Vagina (tissue), 2 donors: ENCODE measurements at regions not wholly inside any gene's neighbourhood (a gene's known extent, or its start where the extent isn't known, plus 50 kb on each side); places are given as distances from the start of the nearest gene placed in this dataset.

Source experiments
- DNase-seq, 2 donors: peaks; one replicate each; pipeline ENCODE4 v3.0.0-alpha.2; 2017; ENCODE audit errors: extremely low spot score in 2 of 2
- H3K27ac ChIP-seq: fragments of 200-600 bp; sonication (generic); one replicate; pipeline ENCODE4 v1.5.1; 2019
- H3K27me3 ChIP-seq: fragments of 200-600 bp; sonication (generic); one replicate; pipeline ENCODE4 v1.5.1; 2019
- H3K36me3 ChIP-seq, 2 donors: fragments of 200-600 bp; sonication (generic); one replicate each; pipeline ENCODE4 v1.5.1; 2017 to 2019
- H3K4me1 ChIP-seq: fragments of 200-600 bp; sonication (generic); one replicate; pipeline ENCODE4 v1.5.1; 2019
- H3K4me3 ChIP-seq, 2 donors: fragments of 200-600 bp; sonication (generic); 1 replicate in 1 of 2; 2 replicates in 1 of 2; pipeline ENCODE4 v1.5.1; 2016 to 2019
- H3K9me3 ChIP-seq: fragments of 200-600 bp; sonication (generic); one replicate; pipeline ENCODE4 v1.5.1; 2019
- POLR2A ChIP-seq, 2 donors: fragments of 450-650 bp; IDR thresholded peaks; one replicate each; pipeline ENCODE4 v1.6.1; 2017; ENCODE audit warnings: antibody characterized with exemption in 2 of 2, mild to moderate bottlenecking in 2 of 2, moderate library complexity in 2 of 2
- POLR2AphosphoS5 ChIP-seq, 2 donors: sonication (generic); formaldehyde crosslinking; IDR thresholded peaks; one replicate each; pipeline ENCODE4 v1.9.0; 2017; ENCODE audit warnings: antibody characterized with exemption in 2 of 2, mild to moderate bottlenecking in 2 of 2, low read depth in 1 of 2; ENCODE audit not compliant: insufficient read depth in 1 of 2
- intact Hi-C: fragments of 100-400 bp; cut with DNase I; formaldehyde crosslinking; loops from one replicate; pipeline ENCODE4 v1.15.1; 2023
- TF ChIP-seq, protein P1 (sequence below), 3 experiments: fragments of 450-650 bp in 2 of 3; fragments of 200-600 bp in 1 of 3; sonication (generic) in 1 of 3; IDR thresholded peaks; one replicate each; pipeline ENCODE4 v1.5.1; 2017 to 2019; ENCODE audit warnings: antibody characterized with exemption in 3 of 3, mild to moderate bottlenecking in 2 of 3, moderate library complexity in 2 of 3

DNA sequence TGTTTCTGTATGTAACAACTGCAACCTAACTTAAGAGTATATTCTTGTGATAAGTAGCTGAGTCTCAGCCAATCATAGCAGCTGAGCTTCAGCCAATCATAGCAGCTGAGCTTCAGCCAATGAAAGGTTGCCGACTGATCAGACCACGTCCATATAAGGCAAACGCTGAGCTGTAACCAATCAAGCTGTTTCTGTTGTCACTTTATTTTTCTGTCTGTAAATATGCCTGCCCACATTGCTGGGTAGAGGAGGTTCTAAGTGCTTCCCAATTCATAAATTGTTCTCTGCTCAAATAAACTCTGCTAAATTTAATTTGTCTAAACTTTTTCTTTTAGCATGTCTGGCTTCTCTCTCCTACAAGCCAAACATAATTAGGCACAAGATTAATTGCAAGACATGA is 231.5 kb upstream of the TCF4 start:
- Histone ChIP-seq H3K27me3 (no peaks in the 10 kb centered on the region), H3K9me3 (no peaks in the 10 kb centered on the region), H3K4me3 (no peak overlapping the region), H3K36me3 (no peaks in the 10 kb centered on the region), H3K27ac (no peak overlapping the region), H3K4me1 (no peaks in the 10 kb centered on the region)
- no peak for DNase-seq
- intact Hi-C loops = no loop called here
- TF ChIP-seq POLR2AphosphoS5 (IDR thresholded peaks at IDR 0.05; ENCODE audit: insufficient read depth in 1 of 2, low read depth in 1 of 2) (no peak), POLR2A (IDR thresholded peaks at IDR 0.05) (no peak)
- TF ChIP-seq, protein P1, sequence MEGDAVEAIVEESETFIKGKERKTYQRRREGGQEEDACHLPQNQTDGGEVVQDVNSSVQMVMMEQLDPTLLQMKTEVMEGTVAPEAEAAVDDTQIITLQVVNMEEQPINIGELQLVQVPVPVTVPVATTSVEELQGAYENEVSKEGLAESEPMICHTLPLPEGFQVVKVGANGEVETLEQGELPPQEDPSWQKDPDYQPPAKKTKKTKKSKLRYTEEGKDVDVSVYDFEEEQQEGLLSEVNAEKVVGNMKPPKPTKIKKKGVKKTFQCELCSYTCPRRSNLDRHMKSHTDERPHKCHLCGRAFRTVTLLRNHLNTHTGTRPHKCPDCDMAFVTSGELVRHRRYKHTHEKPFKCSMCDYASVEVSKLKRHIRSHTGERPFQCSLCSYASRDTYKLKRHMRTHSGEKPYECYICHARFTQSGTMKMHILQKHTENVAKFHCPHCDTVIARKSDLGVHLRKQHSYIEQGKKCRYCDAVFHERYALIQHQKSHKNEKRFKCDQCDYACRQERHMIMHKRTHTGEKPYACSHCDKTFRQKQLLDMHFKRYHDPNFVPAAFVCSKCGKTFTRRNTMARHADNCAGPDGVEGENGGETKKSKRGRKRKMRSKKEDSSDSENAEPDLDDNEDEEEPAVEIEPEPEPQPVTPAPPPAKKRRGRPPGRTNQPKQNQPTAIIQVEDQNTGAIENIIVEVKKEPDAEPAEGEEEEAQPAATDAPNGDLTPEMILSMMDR (IDR thresholded peaks at IDR 0.05) = no peak

DNA sequence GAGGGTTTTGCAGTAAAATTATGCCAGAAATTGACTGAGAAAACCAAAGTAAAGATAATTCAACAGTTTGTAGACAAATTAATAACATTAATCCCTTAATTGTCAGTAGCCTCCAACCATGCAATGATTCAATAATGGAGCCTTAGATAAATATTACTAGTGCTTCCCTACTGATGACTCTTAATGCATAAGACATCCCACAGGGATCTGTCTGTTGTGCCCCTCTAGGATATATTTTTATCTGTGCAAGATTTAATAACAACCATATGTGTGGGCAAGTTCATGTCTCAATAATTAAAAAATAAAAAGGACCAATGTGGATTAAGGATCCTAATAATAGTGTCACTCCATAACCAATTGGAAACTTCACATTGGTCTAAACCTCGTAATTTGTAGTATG is 230.3 kb upstream of the TCF4 start:
- TF ChIP-seq, protein P1 (IDR thresholded peaks at IDR 0.05) = no peak
- no peak for DNase-seq
- no peaks in the 10 kb centered on the region for H3K9me3 ChIP-seq
- no peaks in the 10 kb centered on the region for H3K27me3 ChIP-seq
- H3K4me1 ChIP-seq = no peaks in the 10 kb centered on the region
- no peaks in the 10 kb centered on the region for H3K36me3 ChIP-seq
- intact Hi-C loops = no loop called here
- H3K27ac ChIP-seq = no peak overlapping the region
- H3K4me3 ChIP-seq = no peak overlapping the region

DNA sequence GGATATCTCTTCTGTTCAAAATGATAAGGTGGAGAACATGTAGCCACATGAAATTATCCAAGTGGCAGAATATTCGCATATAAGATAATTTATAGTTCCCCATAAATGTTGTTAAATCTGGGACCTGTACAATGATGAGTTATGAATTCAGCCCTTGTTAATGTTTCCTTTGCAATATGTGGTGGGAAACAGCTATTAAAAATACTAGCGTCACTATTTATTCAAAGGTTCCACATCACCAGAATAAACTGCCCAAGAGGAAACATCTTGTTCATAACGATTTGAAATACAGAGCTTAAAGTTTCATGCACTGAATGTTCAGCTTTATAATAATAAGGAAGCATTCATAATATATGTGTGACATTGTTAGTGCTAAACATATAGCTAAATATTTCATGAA is 223.9 kb upstream of the TCF4 start:
- TF ChIP-seq, protein P1 (IDR thresholded peaks at IDR 0.05) = no peak
- TF ChIP-seq POLR2AphosphoS5 (IDR thresholded peaks at IDR 0.05; ENCODE audit: insufficient read depth in 1 of 2, low read depth in 1 of 2) (no peak), POLR2A (IDR thresholded peaks at IDR 0.05) (no peak)

DNA sequence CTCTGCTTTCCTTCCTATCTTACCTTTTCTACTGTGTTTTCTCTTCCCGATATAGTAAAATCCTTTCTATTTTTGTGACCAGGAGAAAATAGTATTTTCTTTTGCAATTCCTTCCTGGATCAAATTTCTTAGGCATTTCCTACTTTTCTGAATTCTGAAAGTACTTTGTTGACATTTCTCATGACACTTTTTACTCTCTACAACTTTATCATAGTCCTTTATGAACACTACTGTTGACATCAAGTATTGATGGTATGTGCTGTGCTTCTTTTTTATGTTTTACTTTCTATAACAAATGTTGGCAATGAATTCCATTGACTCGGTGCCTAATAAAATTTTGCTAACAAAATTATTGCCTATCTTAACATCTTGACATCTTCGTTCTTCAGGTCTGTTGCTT is 217.7 kb upstream of the TCF4 start:
- H3K36me3 ChIP-seq = no peaks in the 10 kb centered on the region
- H3K27ac ChIP-seq = no peak overlapping the region
- no peaks in the 10 kb centered on the region for H3K9me3 ChIP-seq
- no peaks in the 10 kb centered on the region for H3K4me1 ChIP-seq
- H3K4me3 ChIP-seq = no peak overlapping the region
- intact Hi-C loops = no loop called here
- TF ChIP-seq POLR2AphosphoS5 (IDR thresholded peaks at IDR 0.05; ENCODE audit: insufficient read depth in 1 of 2, low read depth in 1 of 2) (no peak), POLR2A (IDR thresholded peaks at IDR 0.05) (no peak)
- no peaks in the 10 kb centered on the region for H3K27me3 ChIP-seq
- DNase-seq = no peak

More for the DNA sequence above, 223.9 kb upstream of the TCF4 start:
- Histone ChIP-seq H3K27me3 (no peaks in the 10 kb centered on the region), H3K4me1 (no peaks in the 10 kb centered on the region), H3K36me3 (no peaks in the 10 kb centered on the region), H3K27ac (no peak overlapping the region), H3K9me3 (no peaks in the 10 kb centered on the region), H3K4me3 (no peak overlapping the region)
- intact Hi-C loops = no loop called here
- no peak for DNase-seq

DNA sequence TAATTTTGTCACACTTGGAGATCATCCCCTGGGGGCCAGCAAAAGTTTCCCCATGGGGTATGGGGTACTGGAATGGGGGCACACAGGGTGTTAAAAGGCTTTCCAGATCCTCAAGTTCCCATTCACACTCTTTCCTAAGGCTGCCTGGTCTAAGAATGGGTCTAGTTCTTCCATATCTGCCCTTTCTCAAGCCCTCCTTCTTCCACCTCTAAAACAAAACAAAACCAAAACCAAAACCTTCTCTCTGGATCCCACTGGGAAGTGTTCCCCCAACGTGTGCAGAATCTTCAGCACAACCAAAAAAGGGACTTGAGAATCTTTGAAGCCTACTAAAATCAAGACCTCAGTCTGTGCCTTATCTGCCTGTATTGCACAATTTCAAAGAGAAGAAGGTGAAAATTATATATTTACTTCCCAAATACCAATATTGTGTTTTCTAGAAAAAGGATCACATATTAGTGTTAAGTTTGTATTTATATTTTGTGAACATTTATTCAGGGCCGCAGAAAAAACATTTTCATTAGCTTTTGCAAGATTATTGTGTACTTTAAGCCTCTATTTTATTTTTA is 207.2 kb upstream of the TCF4 start:
- TF ChIP-seq POLR2AphosphoS5 (IDR thresholded peaks at IDR 0.05; ENCODE audit: insufficient read depth in 1 of 2, low read depth in 1 of 2) = no peak
- TF ChIP-seq, protein P1 (IDR thresholded peaks at IDR 0.05) = no peak
- TF ChIP-seq POLR2A (IDR thresholded peaks at IDR 0.05) = no peak
- intact Hi-C loops = no loop called here
- Histone ChIP-seq H3K4me1 (no peaks in the 10 kb centered on the region), H3K9me3 (no peaks in the 10 kb centered on the region), H3K36me3 (no peaks in the 10 kb centered on the region), H3K4me3 (no peak overlapping the region), H3K27ac (peak overlapping the region; percentile 38), H3K27me3 (no peaks in the 10 kb centered on the region)
- no peak for DNase-seq
